CD4-positive, alpha-beta T cell (primary cell): ENCODE measurements at regions not wholly inside any gene's neighbourhood (a gene's known extent, or its start where the extent isn't known, plus 50 kb on each side); places are given as distances from the start of the nearest gene placed in this dataset.

Source experiments
- ATAC-seq: fragments of 200-7000 bp; cut with Tn5 transposase; one replicate; pipeline ENCODE4 v1.10.0; 2022; ENCODE audit warnings: mild to moderate bottlenecking; ENCODE audit not compliant: poor library complexity
- CTCF ChIA-PET: fragments of 350-600 bp; sonication (Branson Sonifier 250); formaldehyde crosslinking; loops from one replicate; lab custom pipeline; 2021; ENCODE audit warnings: antibody characterized with exemption, inconsistent platforms; lab: Charles Lee
- POLR2A ChIA-PET: fragments of 350-600 bp; sonication (Branson Sonifier 250); formaldehyde crosslinking; loops from one replicate; lab custom pipeline; 2021; ENCODE audit warnings: antibody characterized with exemption, inconsistent platforms; lab: Charles Lee
- DNase-seq, 14 experiments: peaks; one replicate each; pipeline ENCODE4 v3.0.0-alpha.2; 2013 to 2020; ENCODE audit warnings: mixed read lengths in 2 of 14
- H3K27ac ChIP-seq, 2 donors: one replicate each; pipeline versions ENCODE4 v1.5.1 to v1.7.0; 2013; ENCODE audit warnings: low read length in 2 of 2, low read depth in 1 of 2, mild to moderate bottlenecking in 1 of 2
- H3K27me3 ChIP-seq, 2 experiments: 1 replicate in 1 of 2; 2 replicates in 1 of 2; pipeline versions ENCODE4 v1.6.1 to v1.7.0; 2013; ENCODE audit warnings: low read length in 2 of 2, control low read depth in 1 of 2, mild to moderate bottlenecking in 1 of 2, moderate library complexity in 1 of 2; ENCODE audit not compliant: insufficient read depth in 2 of 2, control insufficient read depth in 1 of 2
- H3K36me3 ChIP-seq: one replicate; pipeline ENCODE4 v1.6.1; 2013; ENCODE audit warnings: low read length, control low read depth; ENCODE audit not compliant: insufficient read depth
- H3K4me1 ChIP-seq: one replicate; pipeline ENCODE4 v1.6.1; 2013; ENCODE audit warnings: low read length, control low read depth; ENCODE audit not compliant: insufficient read depth
- H3K4me3 ChIP-seq: one replicate; pipeline ENCODE4 v1.5.1; 2013; ENCODE audit warnings: mild to moderate bottlenecking, low read length, moderate library complexity
- H3K9me3 ChIP-seq, 2 experiments: 1 replicate in 1 of 2; 2 replicates in 1 of 2; pipeline versions ENCODE4 v1.6.1 to v1.7.0; 2013; ENCODE audit warnings: low read length in 2 of 2, mild to moderate bottlenecking in 2 of 2, control low read depth in 1 of 2, moderate library complexity in 1 of 2; ENCODE audit not compliant: control insufficient read depth in 1 of 2, insufficient read depth in 1 of 2
- H3K27ac Mint-ChIP-seq: one replicate; pipeline ENCODE4 v1.8.0; 2020; ENCODE audit warnings: mixed read lengths
- H3K27me3 Mint-ChIP-seq: one replicate; pipeline ENCODE4 v1.8.0; 2021; ENCODE audit warnings: mixed read lengths
- H3K36me3 Mint-ChIP-seq: one replicate; pipeline ENCODE4 v1.8.0; 2021; ENCODE audit warnings: low read depth, mixed read lengths
- H3K4me1 Mint-ChIP-seq: one replicate; pipeline ENCODE4 v1.8.0; 2021; ENCODE audit warnings: low read depth, mixed read lengths
- H3K4me3 Mint-ChIP-seq: one replicate; pipeline ENCODE4 v1.8.0; 2020; ENCODE audit warnings: mild to moderate bottlenecking, mixed read lengths
- H3K9me3 Mint-ChIP-seq: one replicate; pipeline ENCODE4 v1.8.0; 2020; ENCODE audit warnings: mixed read lengths
- CTCF ChIP-seq: fragments of 200-600 bp; IDR thresholded peaks from one replicate; pipeline ENCODE4 v1.8.0; 2022; ENCODE audit warnings: antibody characterized with exemption, mild to moderate bottlenecking
- intact Hi-C, 2 experiments: fragments of 100-400 bp; cut with DNase I in 1 of 2; cut with micrococcal nuclease in 1 of 2; formaldehyde crosslinking; loops; one replicate each; pipeline versions ENCODE4 v1.15.1 to v1.9.0; 2023 to 2025; cut with DNase I, micrococcal nuclease

GRCh38 chr20:5426026-5426425 is 109.3 kb upstream of the PROKR2 start:
- ATAC-seq, result no peak
- Mint-ChIP-seq H3K9me3 (peaks cover 3% of the 10 kb centered on the region), H3K36me3 (no peaks in the 10 kb centered on the region), H3K4me1 (no peaks in the 10 kb centered on the region), H3K4me3 (no peak overlapping the region), H3K27me3 (peaks cover 43% of the 10 kb centered on the region), H3K27ac (no peak overlapping the region)
- H3K4me1 ChIP-seq, result no peaks in the 10 kb centered on the region
- ChIA-PET POLR2A (no interaction called here), CTCF (no interaction called here)
- no peaks in the 10 kb centered on the region for H3K36me3 ChIP-seq
- H3K4me3 ChIP-seq, result no peak overlapping the region
- peaks cover 4 to 15% of the 10 kb centered on the region in 2 experiments for H3K27me3 ChIP-seq
- TF ChIP-seq CTCF, result no peak
- no peaks in the 10 kb centered on the region for H3K9me3 ChIP-seq
- no peak overlapping the region for H3K27ac ChIP-seq
- DNase-seq, result no peak
- intact Hi-C loops, result no loop called here

- TF ChIP-seq CTCF, result no peak
- Mint-ChIP-seq H3K4me1 (no peaks in the 10 kb centered on the region), H3K36me3 (no peaks in the 10 kb centered on the region), H3K4me3 (no peak overlapping the region), H3K27ac (no peak overlapping the region), H3K27me3 (peaks cover 28% of the 10 kb centered on the region), H3K9me3 (peaks cover 3% of the 10 kb centered on the region)
- no peak overlapping the region for H3K27ac ChIP-seq
- no peaks in the 10 kb centered on the region for H3K4me1 ChIP-seq
- ChIA-PET CTCF (no interaction called here), POLR2A (no interaction called here)
- DNase-seq (no peak), ATAC-seq (no peak)
- no peaks in the 10 kb centered on the region for H3K27me3 ChIP-seq
- intact Hi-C loops, result no loop called here
- H3K9me3 ChIP-seq, result peaks cover 0 to 4% of the 10 kb centered on the region in 2 experiments
- no peaks in the 10 kb centered on the region for H3K36me3 ChIP-seq
- H3K4me3 ChIP-seq, result no peak overlapping the region
These were observed 99.3 kb upstream of the PROKR2 start for GRCh38 chr20:5416086-5416485.

- intact Hi-C loops, result no loop called here
- no peak overlapping the region for H3K4me3 Mint-ChIP-seq
- no peaks in the 10 kb centered on the region for H3K36me3 ChIP-seq
- no peak overlapping the region for H3K27ac ChIP-seq
- TF ChIP-seq CTCF, result no peak
- no peak overlapping the region for H3K4me3 ChIP-seq
- H3K4me1 Mint-ChIP-seq, result no peaks in the 10 kb centered on the region
- ATAC-seq (no peak), DNase-seq (no peak)
- H3K27me3 Mint-ChIP-seq, result peaks cover 35% of the 10 kb centered on the region
- ChIA-PET CTCF (no interaction called here), POLR2A (no interaction called here)
- H3K9me3 ChIP-seq, result no peaks in the 10 kb centered on the region
- H3K27me3 ChIP-seq, result peaks cover 0 to 5% of the 10 kb centered on the region in 2 experiments
- no peak overlapping the region for H3K27ac Mint-ChIP-seq
- H3K36me3 Mint-ChIP-seq, result no peaks in the 10 kb centered on the region
- H3K4me1 ChIP-seq, result no peaks in the 10 kb centered on the region
- no peaks in the 10 kb centered on the region for H3K9me3 Mint-ChIP-seq
These were observed 96.6 kb upstream of the PROKR2 start for GRCh38 chr20:5413394-5413793.
